ENCODE measurements at regions not wholly inside any gene's neighbourhood (a gene's known extent, or its start where the extent isn't known, plus 50 kb on each side); places are given as distances from the start of the nearest gene placed in this dataset.

GRCh38 chr2:239484571-239485355 is 83.9 kb upstream of the HDAC4 start:
- H3K4me1 Mint-ChIP-seq (ENCODE audit: low read depth) = no peaks in the 10 kb centered on the region
- no peak overlapping the region for H3K27ac Mint-ChIP-seq

DNA sequence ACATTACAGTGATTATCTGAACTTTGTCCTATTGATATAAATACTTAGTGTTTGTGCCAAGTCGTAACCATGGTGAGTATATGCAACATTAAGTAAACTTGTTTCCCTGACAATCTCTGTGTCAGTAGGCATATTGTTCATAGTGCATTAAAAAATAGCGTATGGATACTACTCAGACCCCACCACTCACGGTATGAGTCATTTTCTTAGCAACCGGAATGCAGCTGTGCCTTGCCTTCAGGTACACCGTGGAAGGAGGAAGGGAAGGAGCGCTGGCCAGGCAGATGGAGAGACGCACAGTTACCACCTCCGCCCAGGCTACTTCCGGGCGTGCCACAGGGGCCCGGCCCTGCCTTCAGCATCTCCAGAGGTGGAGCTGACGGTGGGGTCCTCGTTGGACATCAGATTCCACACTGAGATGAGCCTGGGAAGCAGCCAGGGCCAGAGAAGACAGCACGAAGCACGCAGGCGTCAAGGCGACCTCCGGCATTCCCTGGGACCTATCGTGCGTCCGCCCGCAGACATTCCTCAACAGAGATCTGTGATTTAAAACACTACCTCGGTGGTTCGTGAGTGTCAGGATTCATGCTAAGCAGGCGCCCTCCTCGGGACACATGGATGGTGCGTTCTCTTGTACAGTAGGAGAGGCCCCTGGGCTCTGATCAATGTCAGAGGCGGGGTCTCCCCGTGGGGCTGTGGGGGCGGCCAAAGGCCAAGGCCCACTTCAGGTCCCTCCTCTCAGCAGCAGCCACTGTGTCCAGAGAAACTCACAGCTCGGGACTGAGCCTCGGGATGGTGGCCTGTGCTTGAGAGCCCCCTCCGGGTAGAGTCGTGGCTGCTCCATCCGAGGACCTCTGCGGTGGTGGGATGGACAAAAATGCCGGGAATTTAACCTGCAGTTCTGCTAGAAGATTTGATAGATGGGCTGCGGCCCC is 82.2 kb upstream of the HDAC4 start:
- Mint-ChIP-seq H3K27ac (no peak overlapping the region), H3K9me3 (peaks cover 49% of the 10 kb centered on the region), H3K27me3 (ENCODE audit: insufficient read depth) (peaks cover 1% of the 10 kb centered on the region), H3K36me3 (ENCODE audit: low read depth) (peaks cover 10% of the 10 kb centered on the region; the same call in 1 of the 2 replicates), H3K4me3 (no peak overlapping the region), H3K4me1 (ENCODE audit: low read depth) (no peaks in the 10 kb centered on the region)
- TF ChIP-seq CTCF (IDR thresholded peaks at IDR 0.05) = no peak
- no peak for DNase-seq

More at GRCh38 chr2:239484571-239485355, 83.9 kb upstream of the HDAC4 start:
- H3K36me3 Mint-ChIP-seq (ENCODE audit: low read depth) = peaks cover 10% of the 10 kb centered on the region; the same call in 1 of the 2 replicates
- H3K4me3 Mint-ChIP-seq = no peak overlapping the region
- H3K9me3 Mint-ChIP-seq = peaks cover 43% of the 10 kb centered on the region
- no peak for TF ChIP-seq CTCF (IDR thresholded peaks at IDR 0.05)
- peaks cover 2% of the 10 kb centered on the region for H3K27me3 Mint-ChIP-seq (ENCODE audit: insufficient read depth)
- no peak for DNase-seq

- peaks cover 2% of the 10 kb centered on the region; the same call in 1 of the 2 replicates for H3K27me3 Mint-ChIP-seq (ENCODE audit: insufficient read depth)
These were observed 78.7 kb upstream of the HDAC4 start for GRCh38 chr2:239479471-239479870.

DNA sequence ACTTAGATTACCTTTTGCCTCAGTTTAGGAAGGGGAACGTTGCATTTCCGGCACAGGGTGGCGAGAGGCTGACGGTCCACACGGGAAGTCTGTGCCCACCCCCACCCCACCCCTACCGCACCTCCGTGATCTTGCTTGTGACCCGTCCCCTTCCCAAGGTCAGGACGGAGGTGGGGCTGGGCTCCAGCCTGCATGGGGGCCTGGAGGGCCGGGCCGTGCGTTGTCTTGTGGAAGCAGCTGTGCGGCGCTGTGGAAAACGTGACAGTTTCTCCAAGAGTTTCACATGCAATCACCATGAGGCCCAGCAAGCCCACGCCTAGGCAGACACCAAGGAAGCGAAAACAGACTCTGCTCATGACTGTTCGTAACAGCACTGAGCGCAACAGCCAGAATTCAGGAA is 76.8 kb upstream of the HDAC4 start:
- Mint-ChIP-seq H3K9me3 (peaks cover 53% of the 10 kb centered on the region), H3K36me3 (ENCODE audit: low read depth) (peaks cover 7% of the 10 kb centered on the region; the same call in 1 of the 2 replicates), H3K4me1 (ENCODE audit: low read depth) (no peaks in the 10 kb centered on the region), H3K4me3 (no peak overlapping the region), H3K27ac (no peak overlapping the region), H3K27me3 (ENCODE audit: insufficient read depth) (peaks cover 8% of the 10 kb centered on the region; the same call in 1 of the 2 replicates)
- TF ChIP-seq CTCF (IDR thresholded peaks at IDR 0.05) = no peak
- no peak for DNase-seq

More at GRCh38 chr2:239479471-239479870, 78.7 kb upstream of the HDAC4 start:
- no peak overlapping the region for H3K4me3 Mint-ChIP-seq
- H3K9me3 Mint-ChIP-seq = peaks cover 59% of the 10 kb centered on the region
- peaks cover 10% of the 10 kb centered on the region; the same call in 1 of the 2 replicates for H3K36me3 Mint-ChIP-seq (ENCODE audit: low read depth)
- no peak for TF ChIP-seq CTCF (IDR thresholded peaks at IDR 0.05)
- no peak overlapping the region for H3K27ac Mint-ChIP-seq
- H3K4me1 Mint-ChIP-seq (ENCODE audit: low read depth) = no peaks in the 10 kb centered on the region
- no peak for DNase-seq

- H3K36me3 Mint-ChIP-seq (ENCODE audit: low read depth) = 0 out of 2 replicates have a peak, but pooled peaks cover 5% of the 10 kb centered on the region
- no peak for DNase-seq
- peaks cover 48% of the 10 kb centered on the region for H3K9me3 Mint-ChIP-seq
- TF ChIP-seq CTCF (IDR thresholded peaks at IDR 0.05) = no peak
- no peaks in the 10 kb centered on the region for H3K4me1 Mint-ChIP-seq (ENCODE audit: low read depth)
- H3K4me3 Mint-ChIP-seq = no peak overlapping the region
- peaks cover 8% of the 10 kb centered on the region; the same call in 1 of the 2 replicates for H3K27me3 Mint-ChIP-seq (ENCODE audit: insufficient read depth)
- H3K27ac Mint-ChIP-seq = no peak overlapping the region
These were observed 76.2 kb upstream of the HDAC4 start for GRCh38 chr2:239476757-239477585.

Data from HFFc6 (cell line).